Left kidney (tissue), 1 donor: ENCODE measurements at regions not wholly inside any gene's neighbourhood (a gene's known extent, or its start where the extent isn't known, plus 50 kb on each side); places are given as distances from the start of the nearest gene placed in this dataset.
"Not testable (repeated sequence)": the region's sequence is repeated elsewhere in the genome, so short reads cannot be mapped to it uniquely, and the experiment has no call there.

Experiments used
- DNase-seq: peaks from one replicate; pipeline ENCODE4 v3.0.0-alpha.2; 2013

- not testable (repeated sequence) for DNase-seq
Observed at GRCh38 chr16:18263046-18263445, 73.5 kb downstream of the NPIPA8 start.

- not testable (repeated sequence) for DNase-seq
Observed at GRCh38 chr16:18261848-18262247, 74.7 kb downstream of the NPIPA8 start.

GRCh38 chr16:18259496-18260176 lies 76.9 kb downstream of the NPIPA8 start:
- DNase-seq: not testable (repeated sequence)

- DNase-seq: not testable (repeated sequence)
Observed at GRCh38 chr16:18252943-18253342, 83.6 kb downstream of the NPIPA8 start.

GRCh38 chr16:18230505-18230904 lies 106.0 kb downstream of the NPIPA8 start:
- DNase-seq: not testable (repeated sequence)

GRCh38 chr16:18222054-18223009 lies 114.2 kb downstream of the NPIPA8 start:
- DNase-seq: not testable (repeated sequence)

GRCh38 chr16:18217741-18218140 lies 118.8 kb downstream of the NPIPA8 start:
- not testable (repeated sequence) for DNase-seq

- DNase-seq: not testable (repeated sequence)
Observed at GRCh38 chr16:18216814-18217213, 119.7 kb downstream of the NPIPA8 start.

- not testable (repeated sequence) for DNase-seq
Observed at GRCh38 chr16:18213810-18214209, 122.7 kb downstream of the NPIPA8 start.

GRCh38 chr16:18211505-18211904 lies 125.0 kb downstream of the NPIPA8 start:
- DNase-seq: not testable (repeated sequence)

- DNase-seq: not testable (repeated sequence)
Observed at GRCh38 chr16:18204786-18205185, 131.8 kb downstream of the NPIPA8 start.

- DNase-seq: not testable (repeated sequence)
Observed at GRCh38 chr16:18204309-18204708, 132.2 kb downstream of the NPIPA8 start.

- DNase-seq: not testable (repeated sequence)
Observed at GRCh38 chr16:18201511-18201910, 135.0 kb downstream of the NPIPA8 start.

- DNase-seq: not testable (repeated sequence)
Observed at GRCh38 chr16:18192389-18192788, 144.1 kb downstream of the NPIPA8 start.

GRCh38 chr16:18190179-18190578 lies 146.4 kb downstream of the NPIPA8 start:
- DNase-seq: not testable (repeated sequence)

GRCh38 chr16:18184755-18185154 lies 151.8 kb downstream of the NPIPA8 start:
- not testable (repeated sequence) for DNase-seq

- not testable (repeated sequence) for DNase-seq
Observed at GRCh38 chr16:18181028-18181427, 155.5 kb downstream of the NPIPA8 start.

GRCh38 chr16:18173945-18174497 lies 162.5 kb downstream of the NPIPA8 start:
- not testable (repeated sequence) for DNase-seq

- DNase-seq: not testable (repeated sequence)
Observed at GRCh38 chr16:18162293-18162692, 174.2 kb downstream of the NPIPA8 start.

GRCh38 chr16:18161224-18161623 lies 175.3 kb downstream of the NPIPA8 start:
- DNase-seq: not testable (repeated sequence)

- not testable (repeated sequence) for DNase-seq
Observed at GRCh38 chr16:18159185-18159584, 177.4 kb downstream of the NPIPA8 start.

- not testable (repeated sequence) for DNase-seq
Observed at GRCh38 chr16:18157854-18158253, 178.7 kb downstream of the NPIPA8 start.
